ENCODE measurements at regions not wholly inside any gene's neighbourhood (a gene's known extent, or its start where the extent isn't known, plus 50 kb on each side); places are given as distances from the start of the nearest gene placed in this dataset.
A peak's percentile ranks its signal among the peaks of the same experiment; 100 is the strongest.
"Not testable (repeated sequence)": the region's sequence is repeated elsewhere in the genome, so short reads cannot be mapped to it uniquely, and the experiment has no call there.

DNA sequence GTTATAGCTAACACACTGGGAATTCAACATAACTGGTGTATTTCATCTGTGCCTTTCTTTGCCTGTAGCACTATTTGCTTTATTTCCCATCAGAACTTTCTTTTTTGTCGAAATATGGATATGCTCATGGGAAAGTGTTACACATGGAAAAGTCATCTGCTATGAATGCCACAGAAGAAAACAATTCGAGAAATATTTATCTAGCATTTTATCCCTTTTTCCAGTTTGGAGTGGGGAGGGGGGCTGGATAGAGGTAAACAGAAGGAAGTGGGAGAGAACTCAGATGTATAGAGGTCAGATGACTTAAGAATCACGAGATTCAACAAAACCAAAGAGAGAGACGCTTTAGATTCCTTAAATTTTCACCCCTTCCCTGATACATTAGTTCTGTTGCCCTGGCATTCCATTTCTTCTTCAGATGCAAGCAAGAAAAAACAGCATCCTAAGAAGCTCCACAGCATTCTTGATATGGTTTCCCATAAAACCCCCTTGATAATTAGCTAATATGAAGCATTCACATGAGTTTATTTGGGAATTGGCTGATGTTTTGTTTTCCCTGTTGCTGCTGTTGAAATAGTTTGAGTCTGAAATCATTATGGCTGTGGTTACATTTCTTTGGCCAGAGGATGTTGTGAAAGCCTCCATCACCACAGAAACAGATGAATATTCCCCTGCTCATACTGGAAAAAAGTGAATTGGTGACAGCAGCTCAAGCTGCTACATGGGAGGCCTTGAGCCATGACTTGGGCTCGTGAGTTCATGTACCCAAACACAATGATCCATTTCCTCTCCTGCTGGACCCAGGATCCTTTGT is 335.8 kb upstream of the DAB2 start:
- no peak overlapping the region for H3K4me3 ChIP-seq (ENCODE audit: low read depth, low read length)
- FAIRE-seq (no peak), DNase-seq (ENCODE audit: low read depth) (peak; percentile 66)
- TF ChIP-seq, protein P1, sequence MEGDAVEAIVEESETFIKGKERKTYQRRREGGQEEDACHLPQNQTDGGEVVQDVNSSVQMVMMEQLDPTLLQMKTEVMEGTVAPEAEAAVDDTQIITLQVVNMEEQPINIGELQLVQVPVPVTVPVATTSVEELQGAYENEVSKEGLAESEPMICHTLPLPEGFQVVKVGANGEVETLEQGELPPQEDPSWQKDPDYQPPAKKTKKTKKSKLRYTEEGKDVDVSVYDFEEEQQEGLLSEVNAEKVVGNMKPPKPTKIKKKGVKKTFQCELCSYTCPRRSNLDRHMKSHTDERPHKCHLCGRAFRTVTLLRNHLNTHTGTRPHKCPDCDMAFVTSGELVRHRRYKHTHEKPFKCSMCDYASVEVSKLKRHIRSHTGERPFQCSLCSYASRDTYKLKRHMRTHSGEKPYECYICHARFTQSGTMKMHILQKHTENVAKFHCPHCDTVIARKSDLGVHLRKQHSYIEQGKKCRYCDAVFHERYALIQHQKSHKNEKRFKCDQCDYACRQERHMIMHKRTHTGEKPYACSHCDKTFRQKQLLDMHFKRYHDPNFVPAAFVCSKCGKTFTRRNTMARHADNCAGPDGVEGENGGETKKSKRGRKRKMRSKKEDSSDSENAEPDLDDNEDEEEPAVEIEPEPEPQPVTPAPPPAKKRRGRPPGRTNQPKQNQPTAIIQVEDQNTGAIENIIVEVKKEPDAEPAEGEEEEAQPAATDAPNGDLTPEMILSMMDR (IDR thresholded peaks at IDR 0.05; ENCODE audit: insufficient read depth, low read length, severe bottlenecking): no peak
- H3K27me3 ChIP-seq (ENCODE audit: control insufficient read depth, insufficient read depth, low read length): no peaks in the 10 kb centered on the region
- no peaks in the 10 kb centered on the region for H3K36me3 ChIP-seq (ENCODE audit: control insufficient read depth, insufficient read depth, low read length)

DNA sequence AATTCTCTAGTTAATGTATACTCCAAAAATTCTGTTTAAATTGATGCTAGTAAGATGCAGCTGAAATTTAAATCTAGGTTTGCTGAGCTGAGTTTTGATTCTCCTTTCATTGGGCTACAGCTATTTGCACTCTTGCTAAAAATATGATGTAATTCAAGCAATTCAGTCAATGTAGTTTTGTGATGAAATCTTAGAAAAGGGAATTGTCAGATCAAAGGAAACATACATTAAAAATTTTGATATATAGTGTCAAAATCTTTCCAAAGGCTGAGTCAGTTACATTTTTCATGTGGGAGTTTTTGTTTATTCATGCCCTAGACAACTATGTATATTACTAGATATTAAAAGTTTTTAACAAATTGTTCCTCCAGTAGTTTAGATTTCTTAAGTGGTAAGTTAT is 334.9 kb upstream of the DAB2 start:
- DNase-seq (ENCODE audit: low read depth) (no peak), FAIRE-seq (no peak)
- no peaks in the 10 kb centered on the region for H3K27me3 ChIP-seq (ENCODE audit: control insufficient read depth, insufficient read depth, low read length)
- no peaks in the 10 kb centered on the region for H3K36me3 ChIP-seq (ENCODE audit: control insufficient read depth, insufficient read depth, low read length)
- TF ChIP-seq, protein P1 (IDR thresholded peaks at IDR 0.05; ENCODE audit: insufficient read depth, low read length, severe bottlenecking): no peak
- no peak overlapping the region for H3K4me3 ChIP-seq (ENCODE audit: low read depth, low read length)

DNA sequence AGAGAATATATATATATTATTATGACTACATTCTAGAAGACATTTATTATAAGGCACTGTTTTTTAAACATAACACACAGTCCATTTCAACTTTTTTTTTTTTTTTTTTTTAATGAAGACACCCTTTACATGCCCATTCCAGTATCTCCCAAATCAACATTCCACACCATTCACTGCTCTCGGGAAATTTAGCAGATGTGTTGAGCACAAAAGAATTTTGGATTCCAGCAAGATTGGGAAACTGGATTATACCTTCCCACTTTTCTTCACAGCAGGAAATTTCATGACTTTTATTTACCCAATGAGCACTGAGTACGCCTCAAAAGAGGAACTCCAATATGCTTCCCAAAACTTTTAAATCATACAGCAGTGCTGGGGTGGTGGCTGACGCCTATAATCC is 333.6 kb upstream of the DAB2 start:
- no peaks in the 10 kb centered on the region for H3K36me3 ChIP-seq (ENCODE audit: control insufficient read depth, insufficient read depth, low read length)

DNA sequence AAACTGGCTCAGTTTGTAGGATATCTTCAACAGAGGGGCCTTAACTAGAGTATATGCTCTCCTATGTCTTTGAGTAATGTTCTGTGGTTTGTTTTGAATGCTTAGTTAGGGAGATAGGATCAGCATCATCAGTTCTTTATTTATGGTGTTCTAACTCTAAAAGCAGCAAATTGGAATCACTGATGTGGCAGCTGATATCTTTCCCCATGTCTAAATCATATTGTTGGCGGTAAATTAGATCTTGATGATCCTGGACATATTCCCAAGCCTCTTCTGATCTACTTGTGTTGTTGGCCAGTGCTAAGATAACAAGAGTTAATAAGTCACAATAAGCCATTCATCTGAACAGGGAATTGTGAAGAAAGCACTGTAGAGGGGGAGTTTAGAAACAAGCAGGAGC is 332.4 kb upstream of the DAB2 start:
- Histone ChIP-seq H3K36me3 (ENCODE audit: control insufficient read depth, insufficient read depth, low read length) (no peaks in the 10 kb centered on the region), H3K27me3 (ENCODE audit: control insufficient read depth, insufficient read depth, low read length) (no peaks in the 10 kb centered on the region), H3K4me3 (ENCODE audit: low read depth, low read length) (no peak overlapping the region)
- FAIRE-seq: no peak
- DNase-seq (ENCODE audit: low read depth): no peak
- TF ChIP-seq, protein P1 (IDR thresholded peaks at IDR 0.05; ENCODE audit: insufficient read depth, low read length, severe bottlenecking): no peak

More for the DNA sequence above, 333.6 kb upstream of the DAB2 start:
- Histone ChIP-seq H3K27me3 (ENCODE audit: control insufficient read depth, insufficient read depth, low read length) (no peaks in the 10 kb centered on the region), H3K4me3 (ENCODE audit: low read depth, low read length) (no peak overlapping the region)
- TF ChIP-seq, protein P1 (IDR thresholded peaks at IDR 0.05; ENCODE audit: insufficient read depth, low read length, severe bottlenecking): no peak
- no peak for FAIRE-seq
- no peak for DNase-seq (ENCODE audit: low read depth)

DNA sequence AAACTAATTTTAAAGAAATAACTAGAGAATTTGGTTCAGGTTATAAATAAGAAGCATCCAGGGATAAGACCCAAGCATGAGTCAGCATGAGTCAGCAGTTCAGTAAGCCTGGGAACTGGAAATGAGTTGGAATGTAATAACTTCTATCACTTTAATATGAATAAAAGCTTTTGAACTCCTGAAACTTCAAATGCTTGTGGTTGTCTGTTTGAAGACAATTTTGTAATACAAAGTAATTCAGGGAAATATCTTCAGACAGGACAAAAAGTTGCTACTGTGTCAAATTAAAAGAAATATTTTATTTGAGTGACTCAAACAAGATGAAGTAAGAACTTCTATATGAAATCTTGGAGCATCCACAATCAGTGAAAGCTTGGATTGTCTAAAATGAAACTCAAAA is 331.2 kb upstream of the DAB2 start:
- DNase-seq (ENCODE audit: low read depth) (peak; percentile 74), FAIRE-seq (no peak)
- TF ChIP-seq, protein P1 (IDR thresholded peaks at IDR 0.05; ENCODE audit: insufficient read depth, low read length, severe bottlenecking): no peak
- Histone ChIP-seq H3K4me3 (ENCODE audit: low read depth, low read length) (no peak overlapping the region), H3K36me3 (ENCODE audit: control insufficient read depth, insufficient read depth, low read length) (no peaks in the 10 kb centered on the region), H3K27me3 (ENCODE audit: control insufficient read depth, insufficient read depth, low read length) (no peaks in the 10 kb centered on the region)

DNA sequence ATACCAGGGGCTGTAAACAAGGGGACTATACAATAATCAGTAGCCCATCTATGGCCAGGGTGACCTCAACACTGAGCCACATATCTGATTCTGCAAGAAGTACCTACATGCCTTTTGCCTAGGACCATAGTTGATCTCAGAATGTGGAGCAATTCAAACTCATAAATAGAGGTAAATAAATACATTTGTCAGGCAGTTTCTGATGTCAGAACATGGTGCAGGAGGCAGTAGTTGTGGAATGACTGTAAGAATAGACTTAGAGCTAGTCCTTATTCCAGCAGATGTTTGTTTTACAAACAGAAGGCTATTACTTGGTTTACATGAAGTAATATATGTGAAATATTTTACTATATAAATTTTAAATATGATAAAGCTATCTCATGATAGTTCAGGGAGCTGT is 330.7 kb upstream of the DAB2 start:
- TF ChIP-seq, protein P1 (IDR thresholded peaks at IDR 0.05; ENCODE audit: insufficient read depth, low read length, severe bottlenecking): no peak
- no peak overlapping the region for H3K4me3 ChIP-seq (ENCODE audit: low read depth, low read length)
- no peaks in the 10 kb centered on the region for H3K36me3 ChIP-seq (ENCODE audit: control insufficient read depth, insufficient read depth, low read length)
- no peaks in the 10 kb centered on the region for H3K27me3 ChIP-seq (ENCODE audit: control insufficient read depth, insufficient read depth, low read length)
- DNase-seq (ENCODE audit: low read depth) (no peak), FAIRE-seq (no peak)

DNA sequence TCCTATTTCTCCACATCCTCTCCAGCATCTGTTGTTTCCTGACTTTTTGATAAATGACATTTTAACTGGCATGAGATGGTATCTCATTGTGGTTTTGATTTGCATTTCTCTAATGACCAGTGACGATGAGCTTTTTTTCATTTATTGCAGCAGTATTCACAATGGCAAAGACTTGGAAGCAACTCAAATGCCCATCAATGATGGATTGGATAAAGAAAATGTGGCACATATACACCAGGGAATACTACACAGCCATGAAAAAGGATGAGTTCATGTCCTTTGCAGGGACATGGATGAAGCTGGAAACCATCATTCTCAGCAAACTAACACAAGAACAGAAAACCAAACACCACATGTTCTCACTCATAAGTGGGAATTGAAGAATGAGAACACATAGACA is 329.0 kb upstream of the DAB2 start:
- not testable (repeated sequence) for H3K4me3 ChIP-seq (ENCODE audit: low read depth, low read length)

More for the DNA sequence above, 329.0 kb upstream of the DAB2 start:
- not testable (repeated sequence) for FAIRE-seq; DNase-seq (ENCODE audit: low read depth); H3K36me3 ChIP-seq (ENCODE audit: control insufficient read depth, insufficient read depth, low read length); H3K27me3 ChIP-seq (ENCODE audit: control insufficient read depth, insufficient read depth, low read length)

All from bronchial epithelial cell (primary cell).